ENCODE measurements at regions not wholly inside any gene's neighbourhood (a gene's known extent, or its start where the extent isn't known, plus 50 kb on each side); places are given as distances from the start of the nearest gene placed in this dataset.

GRCh38 chr4:181078196-181078595 lies 1165.0 kb upstream of the TENM3 start (continued):
- TF ChIP-seq ZBTB33 (IDR thresholded peaks at IDR 0.05; ENCODE audit: extremely low read depth, insufficient replicate concordance, low read length) (no peak), ATF3 (IDR thresholded peaks at IDR 0.05) (no peak), EGR1 (IDR thresholded peaks at IDR 0.05; ENCODE audit: low read depth) (no peak), ZNF274 (IDR thresholded peaks at IDR 0.05; ENCODE audit: low read depth, low read length) (no peak), POLR2A (IDR thresholded peaks at IDR 0.05; ENCODE audit: borderline replicate concordance, extremely low read depth, insufficient read depth, insufficient read length) (no peak), YY1 (IDR thresholded peaks at IDR 0.05; ENCODE audit: extremely low read depth, insufficient replicate concordance, low read depth, low read length) (no peak)

GRCh38 chr4:181083757-181084361 lies 1159.3 kb upstream of the TENM3 start:
- ATAC-seq (no peak), DNase-seq (ENCODE audit: low read depth, low spot score) (no peak)
- ChIA-PET RAD21 (ENCODE audit: low non-redundant PET in 1 of 2, low total read pairs in 2 of 2, uncharacterized antibody in 2 of 2, unreplicated experiment in 2 of 2) (no interaction called here), POLR2A (no interaction called here), CTCF (no interaction called here)
- no peaks in the 10 kb centered on the region for H3K9me2 ChIP-seq (ENCODE audit: insufficient read depth)
- H4K20me1 ChIP-seq (ENCODE audit: insufficient read depth), result no peaks in the 10 kb centered on the region
- H3K4me3 ChIP-seq (replicated peaks in 1 of 2; ENCODE audit: low read depth in 1 of 2, low read length in 2 of 2), result no peak overlapping the region
- H3K4me1 ChIP-seq (ENCODE audit: control insufficient read depth in 1 of 2, insufficient read depth in 2 of 2, low read length in 2 of 2), result no peaks in the 10 kb centered on the region
- no peaks in the 10 kb centered on the region for H3K79me2 ChIP-seq (ENCODE audit: insufficient read depth, low read length)
- H3K27me3 ChIP-seq (ENCODE audit: insufficient read depth, low read length), result no peaks in the 10 kb centered on the region
- no peaks in the 10 kb centered on the region for H3K9me3 ChIP-seq (ENCODE audit: control insufficient read depth in 1 of 2, insufficient read depth in 1 of 2, low read depth in 1 of 2, low read length in 2 of 2)
- intact Hi-C loops (cut with micrococcal nuclease), result no loop called here
- H3K27ac ChIP-seq (ENCODE audit: low read depth, low read length), result no peak overlapping the region
- H3K9ac ChIP-seq (ENCODE audit: low read length), result no peak overlapping the region
- H3K4me2 ChIP-seq (ENCODE audit: low read length), result no peak overlapping the region
- no TSS peak for BruUV-seq (replicated peaks)
- TF ChIP-seq SIN3A (IDR thresholded peaks at IDR 0.05; ENCODE audit: low read depth) (no peak), CBX3 (IDR thresholded peaks at IDR 0.05; ENCODE audit: low read depth) (no peak), ELF1 (IDR thresholded peaks at IDR 0.05; ENCODE audit: borderline replicate concordance, low read depth) (no peak), TCF7L2 (IDR thresholded peaks at IDR 0.05; ENCODE audit: borderline replicate concordance, extremely low read depth, insufficient read depth, insufficient read length) (no peak), EGR1 (IDR thresholded peaks at IDR 0.05; ENCODE audit: low read depth) (no peak)
- no peak overlapping the region for H2AFZ ChIP-seq (ENCODE audit: low read depth, low read length, poor library complexity, severe bottlenecking)
- no peaks in the 10 kb centered on the region for H3K36me3 ChIP-seq (ENCODE audit: control insufficient read depth in 1 of 2, insufficient read depth in 2 of 2, low read length in 2 of 2)

All from HCT116 (cell line).